Frontal cortex (tissue), 3 donors: ENCODE measurements at regions not wholly inside any gene's neighbourhood (a gene's known extent, or its start where the extent isn't known, plus 50 kb on each side); places are given as distances from the start of the nearest gene placed in this dataset.
"Not testable (repeated sequence)": the region's sequence is repeated elsewhere in the genome, so short reads cannot be mapped to it uniquely, and the experiment has no call there.

Experiments
- DNase-seq, 2 donors: peaks; one replicate each; pipeline ENCODE4 v3.0.0; 2012; ENCODE audit warnings: low spot score in 2 of 2
- FAIRE-seq: peaks from 2 replicates; lab custom pipeline; 2012; peaks lifted over from hg19 to GRCh38; lab: Jason Lieb, UNC
- donor health status: control.
- donor health status: control.
- donor health status: control.

GRCh38 chr11:49499117-49499516 is 290.7 kb upstream of the FOLH1 start:
- no peak for DNase-seq
- no peak for FAIRE-seq

- DNase-seq: no peak
- no peak for FAIRE-seq
Observed at GRCh38 chr11:49505231-49505630, 296.8 kb upstream of the FOLH1 start.

- FAIRE-seq: peak; percentile 21
- DNase-seq: not testable (repeated sequence)
Observed at GRCh38 chr11:49526240-49526829, 317.9 kb upstream of the FOLH1 start.

- FAIRE-seq (no peak), DNase-seq (no peak)
Observed at GRCh38 chr11:49533204-49533603, 324.8 kb upstream of the FOLH1 start.

GRCh38 chr11:49538927-49539326 is 330.5 kb upstream of the FOLH1 start:
- not testable (repeated sequence) for DNase-seq, FAIRE-seq

GRCh38 chr11:49558261-49558847 is 350.0 kb upstream of the FOLH1 start:
- FAIRE-seq, DNase-seq: not testable (repeated sequence)

- DNase-seq, FAIRE-seq: not testable (repeated sequence)
Observed at GRCh38 chr11:49560593-49560992, 352.2 kb upstream of the FOLH1 start.

GRCh38 chr11:49561240-49561880 is 353.0 kb upstream of the FOLH1 start:
- FAIRE-seq, DNase-seq: not testable (repeated sequence)

GRCh38 chr11:49562262-49562661 is 353.9 kb upstream of the FOLH1 start:
- not testable (repeated sequence) for DNase-seq, FAIRE-seq

GRCh38 chr11:49579492-49579891 is 371.1 kb upstream of the FOLH1 start:
- not testable (repeated sequence) for DNase-seq

GRCh38 chr11:49585495-49585894 is 366.7 kb upstream of the OR4C13 start:
- not testable (repeated sequence) for FAIRE-seq

More at GRCh38 chr11:49579492-49579891, 371.1 kb upstream of the FOLH1 start:
- not testable (repeated sequence) for FAIRE-seq

GRCh38 chr11:49608892-49609291 is 343.3 kb upstream of the OR4C13 start:
- FAIRE-seq, DNase-seq: not testable (repeated sequence)

More at GRCh38 chr11:49585495-49585894, 366.7 kb upstream of the OR4C13 start:
- not testable (repeated sequence) for DNase-seq

GRCh38 chr11:49623872-49624271 is 328.3 kb upstream of the OR4C13 start:
- not testable (repeated sequence) for FAIRE-seq, DNase-seq

- FAIRE-seq, DNase-seq: not testable (repeated sequence)
Observed at GRCh38 chr11:49670705-49671104, 281.5 kb upstream of the OR4C13 start.

- not testable (repeated sequence) for DNase-seq, FAIRE-seq
Observed at GRCh38 chr11:49702121-49702520, 250.1 kb upstream of the OR4C13 start.

GRCh38 chr11:49750447-49750846 is 201.7 kb upstream of the OR4C13 start:
- not testable (repeated sequence) for DNase-seq, FAIRE-seq

- not testable (repeated sequence) for FAIRE-seq
Observed at GRCh38 chr11:49750960-49751359, 201.2 kb upstream of the OR4C13 start.

GRCh38 chr11:49780791-49781190 is 171.4 kb upstream of the OR4C13 start:
- not testable (repeated sequence) for DNase-seq, FAIRE-seq

More at GRCh38 chr11:49750960-49751359, 201.2 kb upstream of the OR4C13 start:
- not testable (repeated sequence) for DNase-seq

GRCh38 chr11:49782000-49782399 is 170.2 kb upstream of the OR4C13 start:
- FAIRE-seq, DNase-seq: not testable (repeated sequence)

GRCh38 chr11:49783841-49784240 is 168.3 kb upstream of the OR4C13 start:
- FAIRE-seq: not testable (repeated sequence)

GRCh38 chr11:49789787-49790186 is 162.4 kb upstream of the OR4C13 start:
- FAIRE-seq, DNase-seq: not testable (repeated sequence)

More at GRCh38 chr11:49783841-49784240, 168.3 kb upstream of the OR4C13 start:
- DNase-seq: not testable (repeated sequence)
